ENCODE measurements at regions not wholly inside any gene's neighbourhood (a gene's known extent, or its start where the extent isn't known, plus 50 kb on each side); places are given as distances from the start of the nearest gene placed in this dataset.

- no peak overlapping the region for H3K4me3 ChIP-seq (ENCODE audit: severe bottlenecking)
- no peak for TF ChIP-seq CTCF (IDR thresholded peaks at IDR 0.05; ENCODE audit: poor library complexity, severe bottlenecking)
- H3K9me3 ChIP-seq (ENCODE audit: severe bottlenecking), result no peaks in the 10 kb centered on the region
- H3K27ac ChIP-seq (ENCODE audit: poor library complexity, severe bottlenecking), result no peak overlapping the region
- H3K36me3 ChIP-seq (ENCODE audit: low read depth), result no peaks in the 10 kb centered on the region
- DNase-seq (ENCODE audit: low spot score) (no peak), ATAC-seq (ENCODE audit: low read depth) (no peak)
- peaks cover 7% of the 10 kb centered on the region for H3K4me1 ChIP-seq (ENCODE audit: insufficient read depth, poor library complexity, severe bottlenecking)
- H3K27me3 ChIP-seq (ENCODE audit: insufficient read depth, poor library complexity, severe bottlenecking), result no peaks in the 10 kb centered on the region
These were observed 104.8 kb upstream of the WDR75 start for GRCh38 chr2:189336276-189336975.

- Histone ChIP-seq H3K4me3 (ENCODE audit: severe bottlenecking) (no peak overlapping the region), H3K4me1 (ENCODE audit: insufficient read depth, poor library complexity, severe bottlenecking) (peaks cover 7% of the 10 kb centered on the region), H3K9me3 (ENCODE audit: severe bottlenecking) (no peaks in the 10 kb centered on the region), H3K27ac (ENCODE audit: poor library complexity, severe bottlenecking) (no peak overlapping the region), H3K36me3 (ENCODE audit: low read depth) (no peaks in the 10 kb centered on the region), H3K27me3 (ENCODE audit: insufficient read depth, poor library complexity, severe bottlenecking) (no peaks in the 10 kb centered on the region)
- no peak for TF ChIP-seq CTCF (IDR thresholded peaks at IDR 0.05; ENCODE audit: poor library complexity, severe bottlenecking)
- ATAC-seq (ENCODE audit: low read depth) (no peak), DNase-seq (ENCODE audit: low spot score) (no peak)
These were observed 103.6 kb upstream of the WDR75 start for GRCh38 chr2:189337656-189338055.

GRCh38 chr2:189338115-189338514 is 103.2 kb upstream of the WDR75 start:
- ATAC-seq (ENCODE audit: low read depth) (no peak), DNase-seq (ENCODE audit: low spot score) (no peak)
- no peaks in the 10 kb centered on the region for H3K27me3 ChIP-seq (ENCODE audit: insufficient read depth, poor library complexity, severe bottlenecking)
- no peak overlapping the region for H3K4me3 ChIP-seq (ENCODE audit: severe bottlenecking)
- no peak overlapping the region for H3K27ac ChIP-seq (ENCODE audit: poor library complexity, severe bottlenecking)
- H3K9me3 ChIP-seq (ENCODE audit: severe bottlenecking), result no peaks in the 10 kb centered on the region
- no peak for TF ChIP-seq CTCF (IDR thresholded peaks at IDR 0.05; ENCODE audit: poor library complexity, severe bottlenecking)
- peaks cover 7% of the 10 kb centered on the region for H3K4me1 ChIP-seq (ENCODE audit: insufficient read depth, poor library complexity, severe bottlenecking)
- no peaks in the 10 kb centered on the region for H3K36me3 ChIP-seq (ENCODE audit: low read depth)

GRCh38 chr2:189341077-189341476 is 100.2 kb upstream of the WDR75 start:
- DNase-seq (ENCODE audit: low spot score) (no peak), ATAC-seq (ENCODE audit: low read depth) (no peak)
- Histone ChIP-seq H3K27ac (ENCODE audit: poor library complexity, severe bottlenecking) (no peak overlapping the region), H3K4me3 (ENCODE audit: severe bottlenecking) (no peak overlapping the region), H3K27me3 (ENCODE audit: insufficient read depth, poor library complexity, severe bottlenecking) (no peaks in the 10 kb centered on the region), H3K9me3 (ENCODE audit: severe bottlenecking) (no peaks in the 10 kb centered on the region), H3K36me3 (ENCODE audit: low read depth) (no peaks in the 10 kb centered on the region), H3K4me1 (ENCODE audit: insufficient read depth, poor library complexity, severe bottlenecking) (peaks cover 3% of the 10 kb centered on the region)
- no peak for TF ChIP-seq CTCF (IDR thresholded peaks at IDR 0.05; ENCODE audit: poor library complexity, severe bottlenecking)

- no peaks in the 10 kb centered on the region for H3K27me3 ChIP-seq (ENCODE audit: insufficient read depth, poor library complexity, severe bottlenecking)
- no peak for TF ChIP-seq CTCF (IDR thresholded peaks at IDR 0.05; ENCODE audit: poor library complexity, severe bottlenecking)
- DNase-seq (ENCODE audit: low spot score) (no peak), ATAC-seq (ENCODE audit: low read depth) (no peak)
- no peaks in the 10 kb centered on the region for H3K36me3 ChIP-seq (ENCODE audit: low read depth)
- no peak overlapping the region for H3K4me3 ChIP-seq (ENCODE audit: severe bottlenecking)
- no peak overlapping the region for H3K27ac ChIP-seq (ENCODE audit: poor library complexity, severe bottlenecking)
- H3K4me1 ChIP-seq (ENCODE audit: insufficient read depth, poor library complexity, severe bottlenecking), result peaks cover 3% of the 10 kb centered on the region
- H3K9me3 ChIP-seq (ENCODE audit: severe bottlenecking), result no peaks in the 10 kb centered on the region
These were observed 97.2 kb upstream of the WDR75 start for GRCh38 chr2:189344043-189344442.

Measured in RWPE2 (cell line).